ENCODE measurements at regions not wholly inside any gene's neighbourhood (a gene's known extent, or its start where the extent isn't known, plus 50 kb on each side); places are given as distances from the start of the nearest gene placed in this dataset.
"Not testable (repeated sequence)": the region's sequence is repeated elsewhere in the genome, so short reads cannot be mapped to it uniquely, and the experiment has no call there.

- TF ChIP-seq CTCF (conservative IDR thresholded peaks at IDR 0.05; ENCODE audit: low read depth, low read length): no peak
- DNase-seq (ENCODE audit: low read depth): no peak
- no peak overlapping the region for H3K4me3 ChIP-seq (ENCODE audit: low read depth, low read length)
Measured at GRCh38 chr17:16880843-16881230, 91.1 kb downstream of the TNFRSF13B start.

- DNase-seq (ENCODE audit: low read depth): no peak
- no peak for TF ChIP-seq CTCF (conservative IDR thresholded peaks at IDR 0.05; ENCODE audit: low read depth, low read length)
- H3K4me3 ChIP-seq (ENCODE audit: low read depth, low read length): no peak overlapping the region
Measured at GRCh38 chr17:16880121-16880842, 91.6 kb downstream of the TNFRSF13B start.

- no peak for DNase-seq (ENCODE audit: low read depth)
Measured at GRCh38 chr17:16879686-16880085, 92.2 kb downstream of the TNFRSF13B start.

GRCh38 chr17:16878606-16879005 is 93.3 kb downstream of the TNFRSF13B start:
- no peak overlapping the region for H3K4me3 ChIP-seq (ENCODE audit: low read depth, low read length)
- no peak for TF ChIP-seq CTCF (conservative IDR thresholded peaks at IDR 0.05; ENCODE audit: low read depth, low read length)
- no peak for DNase-seq (ENCODE audit: low read depth)

More at GRCh38 chr17:16879686-16880085, 92.2 kb downstream of the TNFRSF13B start:
- TF ChIP-seq CTCF (conservative IDR thresholded peaks at IDR 0.05; ENCODE audit: low read depth, low read length): no peak
- no peak overlapping the region for H3K4me3 ChIP-seq (ENCODE audit: low read depth, low read length)

- no peak for DNase-seq (ENCODE audit: low read depth)
- TF ChIP-seq CTCF (conservative IDR thresholded peaks at IDR 0.05; ENCODE audit: low read depth, low read length): no peak
- no peak overlapping the region for H3K4me3 ChIP-seq (ENCODE audit: low read depth, low read length)
Measured at GRCh38 chr17:16878084-16878483, 93.8 kb downstream of the TNFRSF13B start.

GRCh38 chr17:16877099-16877498 is 94.8 kb downstream of the TNFRSF13B start:
- no peak overlapping the region for H3K4me3 ChIP-seq (ENCODE audit: low read depth, low read length)
- TF ChIP-seq CTCF (conservative IDR thresholded peaks at IDR 0.05; ENCODE audit: low read depth, low read length): no peak
- no peak for DNase-seq (ENCODE audit: low read depth)

GRCh38 chr17:16875662-16876061 is 96.3 kb downstream of the TNFRSF13B start:
- no peak overlapping the region for H3K4me3 ChIP-seq (ENCODE audit: low read depth, low read length)
- no peak for DNase-seq (ENCODE audit: low read depth)
- TF ChIP-seq CTCF (conservative IDR thresholded peaks at IDR 0.05; ENCODE audit: low read depth, low read length): no peak

GRCh38 chr17:16874216-16874615 is 97.7 kb downstream of the TNFRSF13B start:
- DNase-seq (ENCODE audit: low read depth); H3K4me3 ChIP-seq (ENCODE audit: low read depth, low read length): not testable (repeated sequence)

Data from epithelial cell of proximal tubule (primary cell).